LNCaP clone FGC (cell line): ENCODE measurements at regions not wholly inside any gene's neighbourhood (a gene's known extent, or its start where the extent isn't known, plus 50 kb on each side); places are given as distances from the start of the nearest gene placed in this dataset.

Source experiments
- DNase-seq: peaks from one replicate; pipeline ENCODE4 v3.0.0-alpha.2; 2011; ENCODE audit warnings: low read depth
- H3K4me3 ChIP-seq: 2 replicates; pipeline ENCODE4 v1.5.1; 2011; ENCODE audit warnings: mild to moderate bottlenecking, low read depth, low read length, control low read depth
- TF ChIP-seq, protein P1 (sequence below): IDR thresholded peaks from 2 replicates; pipeline ENCODE4 v1.5.1; 2012; ENCODE audit warnings: mild to moderate bottlenecking; ENCODE audit not compliant: control insufficient read depth, insufficient read depth; ENCODE audit errors: extremely low read depth

DNA sequence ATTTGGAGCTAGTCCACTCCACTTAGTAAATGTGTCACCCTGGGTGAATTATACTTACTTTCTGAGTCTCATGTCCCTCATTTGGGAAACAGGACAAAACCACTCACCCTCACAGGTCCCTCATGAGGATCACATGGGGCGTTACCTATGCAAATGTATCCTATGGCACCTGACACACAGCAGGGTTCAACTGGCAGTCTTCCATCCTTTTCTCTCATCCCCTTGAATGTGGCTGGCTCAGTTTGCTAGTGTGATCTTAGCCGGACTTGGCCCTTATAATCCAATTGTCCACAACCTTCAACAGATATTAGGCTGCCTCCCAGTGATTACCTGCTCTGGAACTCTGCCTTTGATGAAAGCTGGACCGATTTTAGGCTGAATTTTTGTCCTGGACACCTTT, 308.8 kb downstream of the MAP2K6 start:
- TF ChIP-seq, protein P1, sequence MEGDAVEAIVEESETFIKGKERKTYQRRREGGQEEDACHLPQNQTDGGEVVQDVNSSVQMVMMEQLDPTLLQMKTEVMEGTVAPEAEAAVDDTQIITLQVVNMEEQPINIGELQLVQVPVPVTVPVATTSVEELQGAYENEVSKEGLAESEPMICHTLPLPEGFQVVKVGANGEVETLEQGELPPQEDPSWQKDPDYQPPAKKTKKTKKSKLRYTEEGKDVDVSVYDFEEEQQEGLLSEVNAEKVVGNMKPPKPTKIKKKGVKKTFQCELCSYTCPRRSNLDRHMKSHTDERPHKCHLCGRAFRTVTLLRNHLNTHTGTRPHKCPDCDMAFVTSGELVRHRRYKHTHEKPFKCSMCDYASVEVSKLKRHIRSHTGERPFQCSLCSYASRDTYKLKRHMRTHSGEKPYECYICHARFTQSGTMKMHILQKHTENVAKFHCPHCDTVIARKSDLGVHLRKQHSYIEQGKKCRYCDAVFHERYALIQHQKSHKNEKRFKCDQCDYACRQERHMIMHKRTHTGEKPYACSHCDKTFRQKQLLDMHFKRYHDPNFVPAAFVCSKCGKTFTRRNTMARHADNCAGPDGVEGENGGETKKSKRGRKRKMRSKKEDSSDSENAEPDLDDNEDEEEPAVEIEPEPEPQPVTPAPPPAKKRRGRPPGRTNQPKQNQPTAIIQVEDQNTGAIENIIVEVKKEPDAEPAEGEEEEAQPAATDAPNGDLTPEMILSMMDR = no peak
- H3K4me3 ChIP-seq = no peak overlapping the region
- DNase-seq = no peak

DNA sequence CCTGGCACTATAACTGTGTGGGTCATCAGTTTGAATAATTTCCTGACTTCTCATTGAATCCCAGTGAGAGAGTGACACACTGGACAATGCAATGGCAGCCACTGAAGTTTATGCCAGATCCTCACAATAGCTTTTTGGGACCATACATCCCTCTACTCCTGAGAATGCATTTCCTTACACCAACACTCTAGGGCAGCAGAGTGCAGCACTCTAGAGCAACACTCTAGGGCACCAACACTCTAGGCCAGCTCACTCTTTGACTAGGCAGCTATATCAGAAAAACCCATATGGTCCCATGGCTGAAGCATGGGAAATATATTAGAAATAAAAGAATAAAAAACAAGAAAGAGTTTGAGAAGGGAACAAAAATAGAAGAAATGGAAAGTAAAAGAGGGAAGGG, 309.2 kb downstream of the MAP2K6 start:
- TF ChIP-seq, protein P1 = 0 out of 2 replicates have a peak, but pooled peaks have one; percentile 12
- no peak for DNase-seq
- H3K4me3 ChIP-seq = no peak overlapping the region

DNA sequence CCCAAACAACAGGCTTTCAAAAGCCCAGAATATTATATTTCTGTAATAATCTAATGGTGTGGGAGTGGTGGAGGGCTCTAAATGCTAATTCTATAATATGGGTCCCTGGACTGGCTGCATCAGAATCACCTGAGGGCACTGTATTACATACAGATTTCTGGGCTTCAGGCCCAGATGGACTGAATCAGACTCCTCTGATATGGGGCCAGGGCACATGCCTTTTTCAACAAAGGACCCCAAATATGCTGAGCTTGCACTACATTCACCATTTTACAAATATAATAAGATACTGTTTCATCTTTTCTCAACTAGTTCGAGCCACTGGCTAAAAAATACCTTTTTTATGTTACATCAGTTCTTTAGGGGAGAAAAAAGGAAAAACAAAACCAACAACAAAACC, 309.7 kb downstream of the MAP2K6 start:
- H3K4me3 ChIP-seq = no peak overlapping the region
- no peak for DNase-seq
- TF ChIP-seq, protein P1 = no peak

DNA sequence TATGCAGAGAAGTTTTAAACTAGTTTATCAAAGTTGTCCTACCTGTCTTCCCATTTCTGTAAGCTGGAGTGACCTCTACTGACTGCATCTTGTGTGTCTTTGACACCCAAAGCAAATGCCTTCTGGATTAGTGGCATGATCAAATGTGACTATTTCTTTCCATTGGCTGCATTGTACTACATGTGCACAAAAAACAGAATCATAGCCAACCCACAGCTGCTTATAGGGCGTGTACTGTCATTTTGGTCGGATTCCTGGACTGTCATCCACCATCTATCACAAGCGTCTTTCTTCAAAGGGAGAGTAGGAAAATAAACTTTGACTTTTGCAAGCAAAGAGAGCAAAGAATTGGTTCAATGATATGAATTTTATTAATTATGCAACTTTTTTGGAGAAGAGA, 310.6 kb downstream of the MAP2K6 start:
- DNase-seq = no peak
- TF ChIP-seq, protein P1 = no peak
- no peak overlapping the region for H3K4me3 ChIP-seq

DNA sequence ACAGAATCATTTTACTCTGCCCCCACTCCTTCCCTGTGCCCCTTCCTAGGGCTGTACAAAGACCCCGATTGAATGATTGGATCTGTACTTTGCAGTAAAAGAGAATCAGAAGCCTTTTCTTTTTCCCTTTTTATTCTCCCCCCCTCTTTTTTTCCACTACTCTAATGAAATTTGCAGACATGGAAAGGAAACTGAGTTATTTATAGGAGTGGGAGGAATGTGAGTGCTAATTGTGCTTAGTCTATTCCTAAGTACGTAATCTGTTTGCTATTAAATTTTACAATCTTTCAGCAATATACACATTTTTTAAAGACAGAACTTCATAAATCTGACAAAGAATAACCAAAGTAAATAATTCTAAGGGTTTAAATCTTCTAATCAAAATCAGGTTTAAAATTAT, 314.3 kb downstream of the MAP2K6 start:
- DNase-seq = no peak
- TF ChIP-seq, protein P1 = no peak
- no peak overlapping the region for H3K4me3 ChIP-seq

DNA sequence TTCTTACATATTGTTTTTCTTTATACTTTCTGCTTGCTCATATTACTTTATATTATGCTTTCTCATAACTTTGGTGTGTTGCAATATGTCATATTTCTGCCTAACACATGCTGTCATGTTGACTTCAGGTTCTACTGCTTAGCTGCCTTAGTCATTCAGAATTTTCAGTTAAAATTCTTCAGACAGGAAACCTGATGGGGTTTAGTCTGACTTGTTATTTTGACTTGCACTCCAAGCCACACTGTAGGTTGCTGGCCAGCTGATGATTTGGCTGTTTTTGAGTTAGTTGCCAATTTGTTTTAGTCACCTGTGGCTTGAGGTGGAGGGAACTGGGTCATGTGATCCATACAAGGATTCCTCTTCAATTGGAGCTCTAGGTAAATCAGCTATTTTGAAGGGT, 315.4 kb downstream of the MAP2K6 start:
- TF ChIP-seq, protein P1 = no peak
- H3K4me3 ChIP-seq = no peak overlapping the region
- no peak for DNase-seq

DNA sequence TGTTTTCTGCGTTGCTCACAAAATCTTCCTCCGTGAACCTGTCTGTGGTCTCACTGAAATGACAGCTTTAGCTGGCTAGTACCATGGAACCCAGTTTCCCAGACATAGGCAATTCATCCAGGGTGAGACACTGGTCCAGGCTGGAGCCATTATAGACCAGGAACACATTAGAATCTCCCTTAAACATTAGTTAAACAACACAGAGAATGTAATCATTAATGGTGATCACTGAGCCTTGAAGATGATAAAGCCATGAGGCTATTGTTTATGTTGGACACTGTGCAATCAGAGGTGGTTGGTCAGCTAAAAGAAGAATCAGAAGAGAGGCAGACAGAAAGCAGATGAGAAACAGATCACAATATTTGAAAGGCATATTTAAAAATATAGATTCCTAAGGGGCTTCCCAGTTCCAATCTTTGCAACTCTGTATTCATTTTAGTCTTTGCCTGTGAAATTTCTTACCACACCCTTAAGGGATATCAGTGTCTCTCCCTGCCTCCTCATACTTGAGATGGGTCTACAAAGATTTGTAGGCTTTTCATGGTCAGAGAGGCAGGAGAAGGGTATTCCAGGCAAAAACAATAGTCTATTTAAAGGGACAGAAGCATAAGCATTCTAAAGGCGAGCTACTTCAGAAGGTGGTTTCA, 317.9 kb downstream of the MAP2K6 start:
- H3K4me3 ChIP-seq = no peak overlapping the region
- TF ChIP-seq, protein P1 = no peak
- DNase-seq = no peak
